OCI-LY7 (cell line): ENCODE measurements at regions not wholly inside any gene's neighbourhood (a gene's known extent, or its start where the extent isn't known, plus 50 kb on each side); places are given as distances from the start of the nearest gene placed in this dataset.

Experiments used
- BruUV-seq: library from RNA; stranded (reverse); fragments of 400-500 nt; replicated peaks from 2 replicates; lab custom pipeline; 2021; lab: Mats Ljungman, UMichigan
- CTCF ChIA-PET: fragments of 300-600 bp; sonication (Branson Sonifier 250); formaldehyde crosslinking; loops from one replicate; lab custom pipeline; 2022; ENCODE audit warnings: antibody characterized with exemption; ENCODE audit not compliant: unreplicated experiment; lab: Charles Lee
- POLR2A ChIA-PET: fragments of 300-600 bp; sonication (Branson Sonifier 250); formaldehyde crosslinking; loops from one replicate; lab custom pipeline; 2022; ENCODE audit warnings: antibody characterized with exemption; lab: Charles Lee
- DNase-seq: peaks from one replicate; pipeline ENCODE4 v3.0.0-alpha.2; 2015; ENCODE audit warnings: low spot score
- H2AFZ ChIP-seq: fragments of 200-600 bp; sonication (generic), shearing (Covaris generic); 2 replicates; pipeline ENCODE4 v1.6.1; 2014; ENCODE audit warnings: mild to moderate bottlenecking, antibody characterized with exemption, low read length, moderate library complexity
- H3K27ac ChIP-seq: fragments of 200-600 bp; sonication (generic); 2 replicates; pipeline ENCODE4 v1.5.1; 2014; ENCODE audit warnings: mixed run types, low read depth, mild to moderate bottlenecking, moderate library complexity, low read length, inconsistent platforms; ENCODE audit not compliant: poor library complexity, severe bottlenecking
- H3K36me3 ChIP-seq: fragments of 200-600 bp; sonication (generic); 2 replicates; pipeline ENCODE4 v1.6.1; 2014; ENCODE audit warnings: mild to moderate bottlenecking, antibody characterized with exemption, low read length, moderate library complexity, mixed read lengths; ENCODE audit not compliant: insufficient read depth
- H3K4me1 ChIP-seq: fragments of 200-600 bp; sonication (generic); 2 replicates; pipeline ENCODE4 v1.5.1; 2014; ENCODE audit warnings: mild to moderate bottlenecking, low read length; ENCODE audit not compliant: insufficient read depth, poor library complexity, severe bottlenecking
- H3K4me2 ChIP-seq: fragments of 200-600 bp; sonication (generic); 2 replicates; pipeline ENCODE4 v1.6.1; 2014; ENCODE audit warnings: mild to moderate bottlenecking, low read length
- H3K4me3 ChIP-seq: fragments of 200-600 bp; sonication (generic); 2 replicates; pipeline ENCODE4 v1.5.1; 2014; ENCODE audit warnings: mild to moderate bottlenecking, low read depth, low read length; ENCODE audit not compliant: poor library complexity, severe bottlenecking
- H3K79me2 ChIP-seq: fragments of 200-600 bp; sonication (generic); 2 replicates; pipeline ENCODE4 v1.6.1; 2016; ENCODE audit warnings: low read depth, mild to moderate bottlenecking, low read length, moderate library complexity, mixed read lengths; ENCODE audit not compliant: insufficient read depth
- H3K9me2 ChIP-seq: fragments of 200-600 bp; sonication (generic); 2 replicates; pipeline ENCODE4 v1.6.1; 2016; ENCODE audit warnings: mild to moderate bottlenecking, low read length, mixed read lengths; ENCODE audit not compliant: insufficient read depth
- H3K9me3 ChIP-seq: fragments of 200-600 bp; sonication (generic); 2 replicates; pipeline ENCODE4 v1.6.1; 2014; ENCODE audit warnings: mild to moderate bottlenecking, mixed run types, low read length, mixed read lengths
- H4K20me1 ChIP-seq: fragments of 200-600 bp; sonication (generic); 2 replicates; pipeline ENCODE4 v1.6.1; 2014; ENCODE audit warnings: mild to moderate bottlenecking, antibody characterized with exemption, low read length, moderate library complexity, mixed read lengths; ENCODE audit not compliant: insufficient read depth
- EZH2phosphoT487 ChIP-seq: fragments of 200-600 bp; sonication (generic); IDR thresholded peaks from 2 replicates; pipeline ENCODE4 v1.6.1; 2018; ENCODE audit warnings: low read depth, borderline replicate concordance, mild to moderate bottlenecking, mixed run types, antibody characterized with exemption, low read length, moderate library complexity, mixed read lengths
- intact Hi-C: fragments of 100-400 bp; cut with micrococcal nuclease; formaldehyde crosslinking; loops from one replicate; pipeline ENCODE4 v1.10.0; 2022; ENCODE audit not compliant: unreplicated experiment
- TF ChIP-seq, protein P1 (sequence below): fragments of 200-600 bp; sonication (generic); conservative IDR thresholded peaks from 2 replicates; pipeline ENCODE4 v1.5.1; 2014; ENCODE audit warnings: mild to moderate bottlenecking, antibody characterized with exemption, low read length, moderate library complexity, mixed read lengths

DNA sequence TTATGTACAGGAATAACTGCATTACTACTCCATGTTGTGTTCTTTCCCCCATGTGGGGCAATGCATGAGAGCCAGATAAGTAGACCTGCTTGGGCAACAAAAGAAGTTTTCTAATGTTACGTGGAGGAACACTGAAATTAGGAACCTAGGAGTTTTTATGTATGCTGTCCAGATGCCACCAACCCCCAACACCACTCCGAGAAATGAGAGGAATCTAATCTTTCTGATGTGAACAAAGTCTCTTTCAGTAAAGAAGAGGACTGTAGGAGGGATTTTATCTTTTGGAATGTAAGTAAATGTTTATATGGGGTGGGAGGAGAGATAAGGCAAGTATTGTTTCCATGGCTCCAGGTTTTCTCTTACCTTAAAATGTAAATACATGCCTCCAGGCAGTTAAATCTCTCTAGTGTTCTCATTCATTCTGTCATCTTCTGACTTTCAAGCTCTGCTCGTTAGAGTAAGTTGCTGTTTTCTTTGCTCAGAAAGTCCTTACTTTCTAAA, 820.6 kb downstream of the PCDH17 start:
- ChIA-PET CTCF (no interaction called here), POLR2A (no interaction called here)
- no TSS peak for BruUV-seq
- Histone ChIP-seq H3K79me2 (no peaks in the 10 kb centered on the region), H3K36me3 (no peaks in the 10 kb centered on the region), H2AFZ (no peak overlapping the region), H3K4me1 (no peaks in the 10 kb centered on the region), H3K9me3 (no peaks in the 10 kb centered on the region), H3K4me3 (no peak overlapping the region), H3K27ac (no peak overlapping the region), H3K4me2 (no peak overlapping the region), H3K9me2 (no peaks in the 10 kb centered on the region), H4K20me1 (no peaks in the 10 kb centered on the region)
- TF ChIP-seq, protein P1, sequence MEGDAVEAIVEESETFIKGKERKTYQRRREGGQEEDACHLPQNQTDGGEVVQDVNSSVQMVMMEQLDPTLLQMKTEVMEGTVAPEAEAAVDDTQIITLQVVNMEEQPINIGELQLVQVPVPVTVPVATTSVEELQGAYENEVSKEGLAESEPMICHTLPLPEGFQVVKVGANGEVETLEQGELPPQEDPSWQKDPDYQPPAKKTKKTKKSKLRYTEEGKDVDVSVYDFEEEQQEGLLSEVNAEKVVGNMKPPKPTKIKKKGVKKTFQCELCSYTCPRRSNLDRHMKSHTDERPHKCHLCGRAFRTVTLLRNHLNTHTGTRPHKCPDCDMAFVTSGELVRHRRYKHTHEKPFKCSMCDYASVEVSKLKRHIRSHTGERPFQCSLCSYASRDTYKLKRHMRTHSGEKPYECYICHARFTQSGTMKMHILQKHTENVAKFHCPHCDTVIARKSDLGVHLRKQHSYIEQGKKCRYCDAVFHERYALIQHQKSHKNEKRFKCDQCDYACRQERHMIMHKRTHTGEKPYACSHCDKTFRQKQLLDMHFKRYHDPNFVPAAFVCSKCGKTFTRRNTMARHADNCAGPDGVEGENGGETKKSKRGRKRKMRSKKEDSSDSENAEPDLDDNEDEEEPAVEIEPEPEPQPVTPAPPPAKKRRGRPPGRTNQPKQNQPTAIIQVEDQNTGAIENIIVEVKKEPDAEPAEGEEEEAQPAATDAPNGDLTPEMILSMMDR, result no peak
- DNase-seq, result no peak
- intact Hi-C loops, result no loop called here

DNA sequence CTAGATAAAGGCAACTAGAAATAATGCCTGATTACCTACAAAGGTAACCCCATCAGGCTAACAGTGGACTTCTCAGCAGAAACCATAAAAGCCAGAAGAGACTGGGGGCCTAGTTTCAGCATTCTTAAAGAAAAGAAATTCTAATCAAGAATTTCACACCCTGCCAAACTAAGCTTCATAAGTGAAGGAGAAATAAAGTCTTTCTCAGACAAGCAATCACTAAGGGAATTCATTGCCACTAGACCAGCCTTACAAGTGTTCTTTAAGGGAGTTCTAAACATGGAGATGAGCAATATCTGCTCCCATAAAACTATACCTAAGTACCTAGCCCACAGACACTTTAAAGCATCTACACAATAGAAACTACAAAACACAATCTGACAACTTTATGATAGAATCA, 823.5 kb downstream of the PCDH17 start:
- no peak overlapping the region for H3K4me2 ChIP-seq
- intact Hi-C loops, result no loop called here
- no TSS peak for BruUV-seq

DNA sequence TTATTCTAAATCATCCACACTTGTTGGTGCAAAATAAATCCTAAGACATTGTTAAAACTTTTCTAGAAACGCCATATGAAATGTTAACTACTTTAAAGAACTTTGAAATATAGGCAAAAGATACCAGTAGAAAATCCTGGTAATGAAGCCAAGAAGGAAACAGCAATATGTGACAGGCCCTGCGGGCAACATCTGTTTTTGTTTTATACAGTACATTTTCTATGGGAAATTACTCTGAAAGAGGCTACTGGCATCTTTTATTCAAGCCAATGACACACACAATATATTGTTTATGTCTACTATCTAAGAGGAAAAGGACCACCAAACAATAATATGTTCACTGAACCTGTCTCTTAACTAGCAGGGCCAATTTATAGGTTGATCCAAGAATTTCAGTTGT, 829.7 kb downstream of the PCDH17 start:
- intact Hi-C loops, result no loop called here
- Histone ChIP-seq H3K9me3 (no peaks in the 10 kb centered on the region), H3K4me2 (no peak overlapping the region), H3K79me2 (no peaks in the 10 kb centered on the region), H3K4me3 (no peak overlapping the region), H3K4me1 (no peaks in the 10 kb centered on the region), H3K36me3 (no peaks in the 10 kb centered on the region), H4K20me1 (no peaks in the 10 kb centered on the region), H2AFZ (no peak overlapping the region), H3K27ac (no peak overlapping the region), H3K9me2 (no peaks in the 10 kb centered on the region)
- TF ChIP-seq EZH2phosphoT487, result no peak
- TF ChIP-seq, protein P1, result no peak
- ChIA-PET CTCF (no interaction called here), POLR2A (no interaction called here)
- DNase-seq, result no peak
- no TSS peak for BruUV-seq

More for the DNA sequence above, 823.5 kb downstream of the PCDH17 start:
- no peak overlapping the region for H3K4me3 ChIP-seq
- H3K9me3 ChIP-seq, result no peaks in the 10 kb centered on the region
- no peaks in the 10 kb centered on the region for H4K20me1 ChIP-seq
- no peaks in the 10 kb centered on the region for H3K9me2 ChIP-seq
- H3K27ac ChIP-seq, result no peak overlapping the region
- DNase-seq, result no peak
- H3K79me2 ChIP-seq, result no peaks in the 10 kb centered on the region
- H2AFZ ChIP-seq, result no peak overlapping the region
- TF ChIP-seq, protein P1, result no peak
- no peak for TF ChIP-seq EZH2phosphoT487
- H3K4me1 ChIP-seq, result no peaks in the 10 kb centered on the region
- ChIA-PET CTCF (no interaction called here), POLR2A (interaction anchor here (0.7 kb wide), 1 partner anchor 116 kb away, joined by 3 read pairs; no protein-coding TSS in a partner anchor)
- H3K36me3 ChIP-seq, result no peaks in the 10 kb centered on the region
